Pancreas (tissue), 10 donors: ENCODE measurements at regions not wholly inside any gene's neighbourhood (a gene's known extent, or its start where the extent isn't known, plus 50 kb on each side); places are given as distances from the start of the nearest gene placed in this dataset.
A peak's percentile ranks its signal among the peaks of the same experiment; 100 is the strongest.

Source experiments
- ATAC-seq, 4 donors: fragments of 200-7000 bp; cut with Tn5 transposase; one replicate each; pipeline versions ENCODE4 v1.8.0 to v1.9.1; 2020; ENCODE audit warnings: mild to moderate bottlenecking in 4 of 4, moderate library complexity in 4 of 4
- DNase-seq, 6 donors: peaks; one replicate each; pipeline ENCODE4 v3.0.0-alpha.2; 2020
- FAIRE-seq: peaks from 2 replicates; lab custom pipeline; 2012; peaks lifted over from hg19 to GRCh38; lab: Jason Lieb, UNC
- H3K27ac ChIP-seq, 4 donors: fragments of 200-600 bp; sonication (generic); 1 replicate in 3 of 4; 2 replicates in 1 of 4; pipeline versions ENCODE4 v1.5.0 to v1.8.0; 2020
- H3K27me3 ChIP-seq, 4 donors: fragments of 200-600 bp; one replicate each; pipeline ENCODE4 v1.8.0; 2021
- H3K36me3 ChIP-seq, 3 donors: fragments of 200-600 bp; sonication (generic) in 1 of 3; one replicate each; pipeline versions ENCODE4 v1.5.0 to v1.8.0; 2020 to 2021
- H3K4me1 ChIP-seq, 3 donors: fragments of 200-600 bp; one replicate each; pipeline ENCODE4 v1.8.0; 2021
- H3K4me3 ChIP-seq, 4 donors: fragments of 200-600 bp; sonication (generic) in 2 of 4; one replicate each; pipeline versions ENCODE4 v1.5.0 to v1.8.0; 2020 to 2021
- H3K9me3 ChIP-seq, 4 donors: fragments of 200-600 bp; one replicate each; pipeline ENCODE4 v1.8.0; 2021
- CTCF ChIP-seq, 4 donors: fragments of 200-600 bp; sonication (generic) in 3 of 4; IDR thresholded peaks; one replicate each; pipeline versions ENCODE4 v1.5.0 to v1.8.0; 2021; ENCODE audit warnings: antibody characterized with exemption in 4 of 4
- WGBS, 2 donors: extraction: QIAGEN DNeasy Blood & Tissue Kit; methylation state at CpG; one replicate each; pipeline ENCODE4 v1.1.7; 2013; 5-methylcytosine and 5-hydroxymethylcytosine counted together
- intact Hi-C, 3 donors: fragments of 100-400 bp; cut with DNase I; formaldehyde crosslinking; loops; one replicate each; pipeline versions ENCODE4 v1.11.1 to v1.14.2; 2022
- donor health status: healthy with polysubstance abuse.
- donor health status: DM: no; HTN: no; CAD: no; lungs with moderate emphysema.
- donor health status: DM: no; HTN: no; CAD: no.
- donor health status: control.
- donor health status: control.
- donor health status: Bipolar disorder and iron deficiency.
- donor health status: DM: yes; HTN: yes; CAD: no.
- donor health status: DM: no; HTN: no; CAD: no.
- donor health status: DM: no; HTN: no; CAD: no.
- donor health status: DM: yes; HTN: yes; CAD: no.

- H3K36me3 ChIP-seq, result no peaks in the 10 kb centered on the region
- FAIRE-seq (no peak), ATAC-seq (no peak), DNase-seq (no peak)
- no peaks in the 10 kb centered on the region for H3K27me3 ChIP-seq
- TF ChIP-seq CTCF (IDR thresholded peaks at IDR 0.05), result no peak
- no peaks in the 10 kb centered on the region for H3K9me3 ChIP-seq
- 85 to 92% methylated on average over 1 of the region's 1 CpG for WGBS, 2 donors
- no peak overlapping the region for H3K4me3 ChIP-seq
- intact Hi-C loops, result no loop called here
- H3K4me1 ChIP-seq, result no peaks in the 10 kb centered on the region
- no peak overlapping the region for H3K27ac ChIP-seq
Observed at GRCh38 chr14:30484976-30485375, 74.0 kb upstream of the G2E3 start.

- Histone ChIP-seq H3K4me3 (no peak overlapping the region), H3K27ac (no peak overlapping the region), H3K9me3 (no peaks in the 10 kb centered on the region), H3K36me3 (no peaks in the 10 kb centered on the region), H3K27me3 (no peaks in the 10 kb centered on the region), H3K4me1 (no peaks in the 10 kb centered on the region)
- WGBS, 2 donors, result 63 to 64% methylated on average over 1 of the region's 1 CpG
- TF ChIP-seq CTCF (IDR thresholded peaks at IDR 0.05), result no peak
- ATAC-seq (no peak), DNase-seq (no peak), FAIRE-seq (no peak)
- intact Hi-C loops, result no loop called here
Observed at GRCh38 chr14:30496852-30497251, 62.1 kb upstream of the G2E3 start.

GRCh38 chr14:30499358-30499757, 59.6 kb upstream of the G2E3 start:
- Histone ChIP-seq H3K4me1 (no peaks in the 10 kb centered on the region), H3K36me3 (no peaks in the 10 kb centered on the region), H3K9me3 (no peaks in the 10 kb centered on the region), H3K27me3 (no peaks in the 10 kb centered on the region), H3K27ac (no peak overlapping the region), H3K4me3 (no peak overlapping the region)
- DNase-seq (no peak), FAIRE-seq (no peak), ATAC-seq (no peak)
- no peak for TF ChIP-seq CTCF (IDR thresholded peaks at IDR 0.05)
- intact Hi-C loops, result no loop called here

GRCh38 chr14:30500222-30500621, 58.7 kb upstream of the G2E3 start:
- ATAC-seq (peak in 2 of 4 donors; percentile 35 to 51), DNase-seq (no peak), FAIRE-seq (no peak)
- Histone ChIP-seq H3K9me3 (no peaks in the 10 kb centered on the region), H3K27me3 (no peaks in the 10 kb centered on the region), H3K4me3 (no peak overlapping the region), H3K4me1 (no peaks in the 10 kb centered on the region), H3K27ac (no peak overlapping the region), H3K36me3 (no peaks in the 10 kb centered on the region)
- 78 to 84% methylated on average over 2 of the region's 2 CpGs for WGBS, 2 donors
- TF ChIP-seq CTCF (IDR thresholded peaks at IDR 0.05), result no peak
- intact Hi-C loops, result no loop called here

GRCh38 chr14:30507209-30507608, 51.7 kb upstream of the G2E3 start:
- Histone ChIP-seq H3K27ac (no peak overlapping the region), H3K36me3 (no peaks in the 10 kb centered on the region), H3K27me3 (no peaks in the 10 kb centered on the region), H3K4me3 (no peak overlapping the region), H3K4me1 (no peaks in the 10 kb centered on the region), H3K9me3 (no peaks in the 10 kb centered on the region)
- DNase-seq, result no peak
- intact Hi-C loops, result no loop called here
- no peak for ATAC-seq
- no peak for TF ChIP-seq CTCF (IDR thresholded peaks at IDR 0.05)
- no peak for FAIRE-seq
- 90 to 91% methylated on average over 3 of the region's 3 CpGs for WGBS, 2 donors
